ENCODE measurements at regions not wholly inside any gene's neighbourhood (a gene's known extent, or its start where the extent isn't known, plus 50 kb on each side); places are given as distances from the start of the nearest gene placed in this dataset.

DNA sequence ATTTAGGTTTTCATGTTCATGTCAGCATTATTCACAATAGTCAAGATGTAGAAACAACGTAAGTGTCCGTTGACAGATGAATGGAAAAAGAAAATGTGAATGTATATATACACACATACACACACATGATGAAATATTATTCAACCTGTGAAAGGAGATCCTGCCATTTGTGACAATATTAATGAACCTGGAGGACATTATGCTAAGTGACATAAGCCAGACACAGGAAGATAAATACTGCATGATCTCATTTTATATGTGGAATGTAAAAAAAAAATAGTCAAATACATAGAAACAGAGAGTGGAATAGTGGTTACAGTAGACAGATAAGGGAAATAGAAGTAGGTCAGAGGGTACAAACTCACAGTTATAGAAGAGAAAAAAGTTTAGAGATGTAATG lies 651.1 kb upstream of the MKI67 start:
- TF ChIP-seq, protein P1, sequence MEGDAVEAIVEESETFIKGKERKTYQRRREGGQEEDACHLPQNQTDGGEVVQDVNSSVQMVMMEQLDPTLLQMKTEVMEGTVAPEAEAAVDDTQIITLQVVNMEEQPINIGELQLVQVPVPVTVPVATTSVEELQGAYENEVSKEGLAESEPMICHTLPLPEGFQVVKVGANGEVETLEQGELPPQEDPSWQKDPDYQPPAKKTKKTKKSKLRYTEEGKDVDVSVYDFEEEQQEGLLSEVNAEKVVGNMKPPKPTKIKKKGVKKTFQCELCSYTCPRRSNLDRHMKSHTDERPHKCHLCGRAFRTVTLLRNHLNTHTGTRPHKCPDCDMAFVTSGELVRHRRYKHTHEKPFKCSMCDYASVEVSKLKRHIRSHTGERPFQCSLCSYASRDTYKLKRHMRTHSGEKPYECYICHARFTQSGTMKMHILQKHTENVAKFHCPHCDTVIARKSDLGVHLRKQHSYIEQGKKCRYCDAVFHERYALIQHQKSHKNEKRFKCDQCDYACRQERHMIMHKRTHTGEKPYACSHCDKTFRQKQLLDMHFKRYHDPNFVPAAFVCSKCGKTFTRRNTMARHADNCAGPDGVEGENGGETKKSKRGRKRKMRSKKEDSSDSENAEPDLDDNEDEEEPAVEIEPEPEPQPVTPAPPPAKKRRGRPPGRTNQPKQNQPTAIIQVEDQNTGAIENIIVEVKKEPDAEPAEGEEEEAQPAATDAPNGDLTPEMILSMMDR (IDR thresholded peaks at IDR 0.05; ENCODE audit: insufficient read depth, low read length): no peak
- DNase-seq (ENCODE audit: low read depth): no peak
- no peak overlapping the region for H3K4me3 ChIP-seq (ENCODE audit: low read depth, low read length)

DNA sequence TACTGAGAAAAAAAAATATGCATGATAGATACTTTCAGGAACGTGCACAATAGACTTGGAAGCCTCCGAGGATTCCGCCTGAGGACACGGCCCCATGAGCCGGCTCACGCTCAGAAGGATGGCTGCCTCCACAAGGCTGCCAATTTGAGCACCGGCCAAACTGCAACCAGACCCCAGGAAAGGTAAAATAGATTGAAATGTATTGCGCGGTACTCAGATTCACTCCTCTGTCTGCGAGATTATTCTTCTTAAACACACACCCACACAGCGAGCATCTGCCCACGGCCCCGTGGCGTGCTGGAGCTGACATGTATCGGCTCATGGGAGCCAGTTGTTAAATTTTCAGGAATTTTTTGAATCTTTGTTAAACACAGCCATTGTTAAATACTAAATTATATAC lies 653.2 kb upstream of the MKI67 start:
- H3K4me3 ChIP-seq (ENCODE audit: low read depth, low read length): no peak overlapping the region
- TF ChIP-seq, protein P1 (IDR thresholded peaks at IDR 0.05; ENCODE audit: insufficient read depth, low read length): no peak
- no peak for DNase-seq (ENCODE audit: low read depth)

DNA sequence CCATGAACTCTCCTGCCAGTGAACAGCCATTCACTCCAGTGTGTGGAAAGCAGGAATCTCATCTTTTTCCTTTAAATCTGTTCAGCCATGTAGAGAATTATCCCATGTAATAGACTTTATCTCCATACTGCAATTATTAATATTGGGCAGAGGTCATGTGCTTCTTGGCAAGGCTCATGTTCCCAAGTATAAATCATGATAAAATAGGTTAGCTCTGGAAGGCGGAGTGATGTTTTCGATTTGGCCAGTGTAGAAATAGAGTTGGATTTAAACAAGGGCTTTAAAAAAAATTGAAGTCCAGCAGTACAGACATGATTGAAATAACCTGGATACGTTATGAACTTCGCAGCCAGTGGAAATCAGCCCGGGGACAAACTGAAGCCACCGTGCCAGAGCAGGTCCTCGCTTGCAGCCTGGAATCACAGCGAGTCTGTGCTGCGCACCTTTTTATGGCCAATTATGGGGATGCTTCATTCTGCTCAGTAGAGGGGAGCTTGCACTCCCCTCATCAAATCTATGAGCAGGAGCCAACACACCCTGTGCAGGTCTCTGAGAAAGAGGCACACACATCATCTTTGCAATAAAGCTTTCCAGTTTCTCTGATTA lies 654.0 kb upstream of the MKI67 start:
- TF ChIP-seq, protein P1 (IDR thresholded peaks at IDR 0.05; ENCODE audit: insufficient read depth, low read length): no peak
- H3K4me3 ChIP-seq (ENCODE audit: low read depth, low read length): no peak overlapping the region
- DNase-seq (ENCODE audit: low read depth): no peak

DNA sequence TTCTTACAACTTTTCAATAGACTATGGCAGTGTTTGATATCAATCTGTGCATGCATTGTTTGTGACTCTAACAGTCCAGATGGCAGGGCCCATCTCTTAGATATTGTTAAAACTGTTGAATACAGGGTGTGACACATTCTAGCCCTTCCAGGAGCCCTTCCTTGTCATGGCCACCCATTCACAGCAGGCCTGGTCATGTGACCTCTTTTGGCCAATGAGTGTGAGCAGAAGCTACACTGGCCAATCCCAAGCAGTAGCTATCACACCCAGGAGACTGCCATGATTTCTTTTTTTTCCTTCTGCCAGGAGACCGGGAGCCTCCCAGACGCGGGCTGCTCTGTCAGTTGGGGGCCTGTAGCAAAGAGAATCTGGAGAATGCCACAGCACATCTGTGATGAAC lies 655.4 kb upstream of the MKI67 start:
- no peak for DNase-seq (ENCODE audit: low read depth)
- TF ChIP-seq, protein P1 (IDR thresholded peaks at IDR 0.05; ENCODE audit: insufficient read depth, low read length): no peak
- H3K4me3 ChIP-seq (ENCODE audit: low read depth, low read length): no peak overlapping the region

DNA sequence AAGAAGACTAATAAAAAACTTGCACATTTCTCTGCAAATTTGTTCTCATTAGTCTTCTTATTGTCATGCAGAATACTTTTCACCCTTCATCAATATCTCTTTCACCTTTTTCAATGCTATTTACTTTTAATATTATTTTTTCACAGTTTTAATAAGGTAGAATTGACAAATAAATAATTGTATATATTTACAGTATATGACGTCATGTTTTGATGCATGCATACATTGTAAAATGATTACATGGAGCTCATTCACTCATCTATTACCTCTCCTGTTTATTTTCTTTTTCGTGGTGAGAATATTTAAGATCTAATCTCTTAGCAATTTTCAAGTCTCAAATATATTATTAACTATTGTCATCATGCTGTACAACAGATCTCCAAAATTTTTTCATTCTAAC lies 658.2 kb upstream of the MKI67 start:
- TF ChIP-seq, protein P1 (IDR thresholded peaks at IDR 0.05; ENCODE audit: insufficient read depth, low read length): no peak
- no peak for DNase-seq (ENCODE audit: low read depth)
- no peak overlapping the region for H3K4me3 ChIP-seq (ENCODE audit: low read depth, low read length)

DNA sequence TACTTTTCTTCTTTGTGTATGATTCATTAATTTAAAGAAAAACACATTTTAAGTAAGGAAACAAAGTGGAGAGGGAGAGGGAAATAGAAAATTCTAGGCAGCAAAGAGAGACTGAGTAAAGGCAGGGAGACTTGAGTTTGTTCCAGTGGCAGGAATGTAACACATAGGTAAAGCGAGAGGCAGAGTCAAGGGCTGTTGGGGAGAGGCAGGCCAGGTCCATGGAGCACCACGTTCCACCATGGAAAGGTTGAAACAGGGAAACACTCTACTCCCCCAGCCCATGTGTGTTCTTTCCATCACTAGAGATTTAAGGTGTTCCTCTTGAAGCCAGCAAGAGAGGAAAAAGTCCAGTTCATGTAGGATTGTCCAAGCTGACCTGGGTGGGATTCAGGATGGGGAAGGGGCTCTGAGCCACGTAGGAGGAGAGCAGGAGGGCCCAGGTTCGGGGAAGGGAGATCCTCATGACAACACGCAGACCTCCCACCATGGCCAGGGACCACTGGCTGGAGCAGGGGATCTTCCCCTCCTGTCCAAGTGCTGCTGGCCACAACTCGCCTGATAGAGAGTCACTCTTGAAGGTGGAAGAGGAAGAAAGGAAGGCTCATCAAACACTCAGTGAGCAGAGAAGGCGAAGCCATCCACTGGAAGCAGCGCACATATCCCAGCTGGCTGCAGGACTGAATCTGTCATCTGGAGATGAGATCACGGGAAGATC lies 666.4 kb upstream of the MKI67 start:
- H3K4me3 ChIP-seq (ENCODE audit: low read depth, low read length): no peak overlapping the region
- TF ChIP-seq, protein P1 (IDR thresholded peaks at IDR 0.05; ENCODE audit: insufficient read depth, low read length): no peak
- DNase-seq (ENCODE audit: low read depth): no peak

All from fibroblast of the aortic adventitia (primary cell).